ENCODE measurements at regions not wholly inside any gene's neighbourhood (a gene's known extent, or its start where the extent isn't known, plus 50 kb on each side); places are given as distances from the start of the nearest gene placed in this dataset.

- H3K4me2 ChIP-seq (ENCODE audit: low read depth, low read length, poor library complexity, severe bottlenecking) = peak overlapping the region; percentile 54
- peak overlapping the region; percentile 65 for H2AFZ ChIP-seq (ENCODE audit: low read depth, low read length, severe bottlenecking)
- H3K9me3 ChIP-seq (ENCODE audit: insufficient read depth, low read length) = no peaks in the 10 kb centered on the region
- H3K27me3 ChIP-seq (ENCODE audit: low read length) = no peaks in the 10 kb centered on the region
- peak overlapping the region; percentile 44 for H3K9ac ChIP-seq (ENCODE audit: low read length)
- no peaks in the 10 kb centered on the region for H3K79me2 ChIP-seq (ENCODE audit: insufficient read depth, low read length)
- TF ChIP-seq CTCF (IDR thresholded peaks at IDR 0.05; ENCODE audit: insufficient read depth, low read length, poor library complexity, severe bottlenecking) = no peak
- no peak for TF ChIP-seq EZH2phosphoT487 (conservative IDR thresholded peaks at IDR 0.05; ENCODE audit: low read length)
- no peaks in the 10 kb centered on the region for H3K9me2 ChIP-seq (replicated peaks; ENCODE audit: insufficient read depth, low read length)
- no peaks in the 10 kb centered on the region for H4K20me1 ChIP-seq (ENCODE audit: low read depth, low read length)
- H3K4me3 ChIP-seq (ENCODE audit: insufficient read depth, low read length, poor library complexity, severe bottlenecking) = peak overlapping the region; percentile 11
- H3K27ac ChIP-seq (ENCODE audit: low read depth, low read length) = peak overlapping the region; percentile 89
- H3K36me3 ChIP-seq (ENCODE audit: low read length) = no peaks in the 10 kb centered on the region
- peaks cover 28% of the 10 kb centered on the region; the same call in 1 of the 2 replicates for H3F3A ChIP-seq (ENCODE audit: insufficient read depth)
These were observed 570.9 kb downstream of the INHBA start for GRCh38 chr7:41131956-41132355.

GRCh38 chr7:41130561-41131236 lies 572.2 kb downstream of the INHBA start:
- Histone ChIP-seq H3K9me3 (ENCODE audit: insufficient read depth, low read length) (no peaks in the 10 kb centered on the region), H3K9ac (ENCODE audit: low read length) (no peak overlapping the region), H3K79me2 (ENCODE audit: insufficient read depth, low read length) (no peaks in the 10 kb centered on the region), H3K4me2 (ENCODE audit: low read depth, low read length, poor library complexity, severe bottlenecking) (no peak overlapping the region), H3K4me3 (ENCODE audit: insufficient read depth, low read length, poor library complexity, severe bottlenecking) (no peak overlapping the region), H2AFZ (ENCODE audit: low read depth, low read length, severe bottlenecking) (no peak overlapping the region), H3K9me2 (replicated peaks; ENCODE audit: insufficient read depth, low read length) (no peaks in the 10 kb centered on the region), H3K27me3 (ENCODE audit: low read length) (no peaks in the 10 kb centered on the region), H4K20me1 (ENCODE audit: low read depth, low read length) (no peaks in the 10 kb centered on the region), H3K36me3 (ENCODE audit: low read length) (no peaks in the 10 kb centered on the region), H3K27ac (ENCODE audit: low read depth, low read length) (no peak overlapping the region), H3F3A (ENCODE audit: insufficient read depth) (peaks cover 28% of the 10 kb centered on the region; the same call in 1 of the 2 replicates)
- TF ChIP-seq CTCF (IDR thresholded peaks at IDR 0.05; ENCODE audit: insufficient read depth, low read length, poor library complexity, severe bottlenecking) = no peak
- TF ChIP-seq EZH2phosphoT487 (conservative IDR thresholded peaks at IDR 0.05; ENCODE audit: low read length) = no peak

- H3K4me2 ChIP-seq (ENCODE audit: low read depth, low read length, poor library complexity, severe bottlenecking) = no peak overlapping the region
- H3F3A ChIP-seq (ENCODE audit: insufficient read depth) = peaks cover 26% of the 10 kb centered on the region; the same call in 1 of the 2 replicates
- H3K9me2 ChIP-seq (replicated peaks; ENCODE audit: insufficient read depth, low read length) = no peaks in the 10 kb centered on the region
- H3K4me3 ChIP-seq (ENCODE audit: insufficient read depth, low read length, poor library complexity, severe bottlenecking) = no peak overlapping the region
- no peak overlapping the region for H3K27ac ChIP-seq (ENCODE audit: low read depth, low read length)
- no peaks in the 10 kb centered on the region for H3K27me3 ChIP-seq (ENCODE audit: low read length)
- peak overlapping the region; percentile 3 for H2AFZ ChIP-seq (ENCODE audit: low read depth, low read length, severe bottlenecking)
- H3K9ac ChIP-seq (ENCODE audit: low read length) = no peak overlapping the region
- H3K36me3 ChIP-seq (ENCODE audit: low read length) = no peaks in the 10 kb centered on the region
- no peaks in the 10 kb centered on the region for H3K9me3 ChIP-seq (ENCODE audit: insufficient read depth, low read length)
- TF ChIP-seq EZH2phosphoT487 (conservative IDR thresholded peaks at IDR 0.05; ENCODE audit: low read length) (no peak), CTCF (IDR thresholded peaks at IDR 0.05; ENCODE audit: insufficient read depth, low read length, poor library complexity, severe bottlenecking) (no peak)
- no peaks in the 10 kb centered on the region for H4K20me1 ChIP-seq (ENCODE audit: low read depth, low read length)
- H3K79me2 ChIP-seq (ENCODE audit: insufficient read depth, low read length) = no peaks in the 10 kb centered on the region
These were observed 572.8 kb downstream of the INHBA start for GRCh38 chr7:41130086-41130485.

All from SU-DHL-6 (cell line).